CD8-positive, alpha-beta memory T cell (primary cell): ENCODE measurements at regions not wholly inside any gene's neighbourhood (a gene's known extent, or its start where the extent isn't known, plus 50 kb on each side); places are given as distances from the start of the nearest gene placed in this dataset.
"Not testable (repeated sequence)": the region's sequence is repeated elsewhere in the genome, so short reads cannot be mapped to it uniquely, and the experiment has no call there.

ENCODE experiments used
- CTCF ChIA-PET: fragments of 350-600 bp; sonication (Branson Sonifier 250); formaldehyde crosslinking; loops from one replicate; lab custom pipeline; 2021; ENCODE audit warnings: antibody characterized with exemption; lab: Charles Lee
- POLR2A ChIA-PET: fragments of 350-600 bp; sonication (Branson Sonifier 250); formaldehyde crosslinking; loops from one replicate; lab custom pipeline; 2021; ENCODE audit warnings: antibody characterized with exemption; lab: Charles Lee
- DNase-seq, 5 donors: peaks; one replicate each; pipeline versions ENCODE4 v3.0.0 to v3.0.0-alpha.2; 2020 to 2022; ENCODE audit warnings: mixed read lengths in 1 of 5
- H3K27ac ChIP-seq: one replicate; pipeline ENCODE4 v1.7.0; 2013; ENCODE audit warnings: low read depth, mild to moderate bottlenecking, low read length, moderate library complexity
- H3K27me3 ChIP-seq: 2 replicates; pipeline ENCODE4 v1.7.0; 2013; ENCODE audit warnings: low read length, mild to moderate bottlenecking; ENCODE audit not compliant: insufficient read depth, poor library complexity, severe bottlenecking
- H3K36me3 ChIP-seq: 2 replicates; pipeline ENCODE4 v1.7.0; 2013; ENCODE audit warnings: mild to moderate bottlenecking, low read length, moderate library complexity; ENCODE audit not compliant: insufficient read depth
- H3K4me1 ChIP-seq: 2 replicates; pipeline ENCODE4 v1.7.0; 2013; ENCODE audit warnings: mild to moderate bottlenecking, low read length, moderate library complexity; ENCODE audit not compliant: insufficient read depth
- H3K4me3 ChIP-seq: 2 replicates; pipeline ENCODE4 v1.7.0; 2013; ENCODE audit warnings: mild to moderate bottlenecking, low read length
- H3K9me3 ChIP-seq: 2 replicates; pipeline ENCODE4 v1.7.0; 2013; ENCODE audit warnings: mild to moderate bottlenecking, low read length
- H3K27ac Mint-ChIP-seq, 8 donors: one replicate each; pipeline ENCODE4 v1.8.0; 2020 to 2021; ENCODE audit warnings: mixed read lengths in 8 of 8, mild to moderate bottlenecking in 6 of 8, inconsistent platforms in 3 of 8, moderate library complexity in 3 of 8
- H3K27me3 Mint-ChIP-seq, 2 donors: one replicate each; pipeline ENCODE4 v1.8.0; 2020 to 2021; ENCODE audit warnings: mixed read lengths in 2 of 2, mild to moderate bottlenecking in 1 of 2, moderate library complexity in 1 of 2
- H3K36me3 Mint-ChIP-seq, 3 donors: one replicate each; pipeline ENCODE4 v1.8.0; 2020 to 2021; ENCODE audit warnings: mixed read lengths in 3 of 3, inconsistent platforms in 1 of 3, mild to moderate bottlenecking in 1 of 3
- H3K4me1 Mint-ChIP-seq, 3 donors: one replicate each; pipeline ENCODE4 v1.8.0; 2020 to 2021; ENCODE audit warnings: mixed read lengths in 3 of 3, inconsistent platforms in 1 of 3, mild to moderate bottlenecking in 1 of 3
- H3K4me3 Mint-ChIP-seq, 7 donors: one replicate each; pipeline ENCODE4 v1.8.0; 2020 to 2021; ENCODE audit warnings: mixed read lengths in 7 of 7, mild to moderate bottlenecking in 6 of 7, moderate library complexity in 4 of 7, inconsistent platforms in 2 of 7
- H3K9me3 Mint-ChIP-seq, 5 donors: one replicate each; pipeline ENCODE4 v1.8.0; 2020 to 2022; ENCODE audit warnings: mixed read lengths in 5 of 5, mild to moderate bottlenecking in 3 of 5, moderate library complexity in 2 of 5, inconsistent platforms in 1 of 5

DNA sequence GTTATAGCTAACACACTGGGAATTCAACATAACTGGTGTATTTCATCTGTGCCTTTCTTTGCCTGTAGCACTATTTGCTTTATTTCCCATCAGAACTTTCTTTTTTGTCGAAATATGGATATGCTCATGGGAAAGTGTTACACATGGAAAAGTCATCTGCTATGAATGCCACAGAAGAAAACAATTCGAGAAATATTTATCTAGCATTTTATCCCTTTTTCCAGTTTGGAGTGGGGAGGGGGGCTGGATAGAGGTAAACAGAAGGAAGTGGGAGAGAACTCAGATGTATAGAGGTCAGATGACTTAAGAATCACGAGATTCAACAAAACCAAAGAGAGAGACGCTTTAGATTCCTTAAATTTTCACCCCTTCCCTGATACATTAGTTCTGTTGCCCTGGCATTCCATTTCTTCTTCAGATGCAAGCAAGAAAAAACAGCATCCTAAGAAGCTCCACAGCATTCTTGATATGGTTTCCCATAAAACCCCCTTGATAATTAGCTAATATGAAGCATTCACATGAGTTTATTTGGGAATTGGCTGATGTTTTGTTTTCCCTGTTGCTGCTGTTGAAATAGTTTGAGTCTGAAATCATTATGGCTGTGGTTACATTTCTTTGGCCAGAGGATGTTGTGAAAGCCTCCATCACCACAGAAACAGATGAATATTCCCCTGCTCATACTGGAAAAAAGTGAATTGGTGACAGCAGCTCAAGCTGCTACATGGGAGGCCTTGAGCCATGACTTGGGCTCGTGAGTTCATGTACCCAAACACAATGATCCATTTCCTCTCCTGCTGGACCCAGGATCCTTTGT is 335.8 kb upstream of the DAB2 start:
- no peak overlapping the region for H3K4me3 Mint-ChIP-seq
- Histone ChIP-seq H3K4me3 (no peak overlapping the region), H3K27me3 (no peaks in the 10 kb centered on the region), H3K9me3 (no peaks in the 10 kb centered on the region), H3K27ac (no peak overlapping the region), H3K36me3 (no peaks in the 10 kb centered on the region), H3K4me1 (no peaks in the 10 kb centered on the region)
- H3K36me3 Mint-ChIP-seq, result no peaks in the 10 kb centered on the region
- peaks cover 0 to 3% (median 0%) of the 10 kb centered on the region in 5 donors for H3K9me3 Mint-ChIP-seq
- no peak overlapping the region for H3K27ac Mint-ChIP-seq
- ChIA-PET POLR2A (no interaction called here), CTCF (no interaction called here)
- H3K4me1 Mint-ChIP-seq, result no peaks in the 10 kb centered on the region
- DNase-seq, result no peak
- H3K27me3 Mint-ChIP-seq, result peaks cover 4 to 11% of the 10 kb centered on the region in 2 donors

DNA sequence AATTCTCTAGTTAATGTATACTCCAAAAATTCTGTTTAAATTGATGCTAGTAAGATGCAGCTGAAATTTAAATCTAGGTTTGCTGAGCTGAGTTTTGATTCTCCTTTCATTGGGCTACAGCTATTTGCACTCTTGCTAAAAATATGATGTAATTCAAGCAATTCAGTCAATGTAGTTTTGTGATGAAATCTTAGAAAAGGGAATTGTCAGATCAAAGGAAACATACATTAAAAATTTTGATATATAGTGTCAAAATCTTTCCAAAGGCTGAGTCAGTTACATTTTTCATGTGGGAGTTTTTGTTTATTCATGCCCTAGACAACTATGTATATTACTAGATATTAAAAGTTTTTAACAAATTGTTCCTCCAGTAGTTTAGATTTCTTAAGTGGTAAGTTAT is 334.9 kb upstream of the DAB2 start:
- no peak for DNase-seq
- H3K4me1 ChIP-seq, result no peaks in the 10 kb centered on the region
- no peak overlapping the region for H3K27ac ChIP-seq
- H3K27me3 Mint-ChIP-seq, result peaks cover 4 to 7% of the 10 kb centered on the region in 2 donors
- no peaks in the 10 kb centered on the region for H3K4me1 Mint-ChIP-seq
- no peak overlapping the region for H3K4me3 Mint-ChIP-seq
- no peak overlapping the region for H3K4me3 ChIP-seq
- POLR2A ChIA-PET, result no interaction called here
- H3K36me3 ChIP-seq, result no peaks in the 10 kb centered on the region
- CTCF ChIA-PET, result no interaction called here
- H3K27me3 ChIP-seq, result no peaks in the 10 kb centered on the region
- no peaks in the 10 kb centered on the region for H3K9me3 ChIP-seq
- H3K36me3 Mint-ChIP-seq, result no peaks in the 10 kb centered on the region
- no peak overlapping the region for H3K27ac Mint-ChIP-seq
- peaks cover 0 to 3% (median 0%) of the 10 kb centered on the region in 5 donors for H3K9me3 Mint-ChIP-seq

DNA sequence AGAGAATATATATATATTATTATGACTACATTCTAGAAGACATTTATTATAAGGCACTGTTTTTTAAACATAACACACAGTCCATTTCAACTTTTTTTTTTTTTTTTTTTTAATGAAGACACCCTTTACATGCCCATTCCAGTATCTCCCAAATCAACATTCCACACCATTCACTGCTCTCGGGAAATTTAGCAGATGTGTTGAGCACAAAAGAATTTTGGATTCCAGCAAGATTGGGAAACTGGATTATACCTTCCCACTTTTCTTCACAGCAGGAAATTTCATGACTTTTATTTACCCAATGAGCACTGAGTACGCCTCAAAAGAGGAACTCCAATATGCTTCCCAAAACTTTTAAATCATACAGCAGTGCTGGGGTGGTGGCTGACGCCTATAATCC is 333.6 kb upstream of the DAB2 start:
- Mint-ChIP-seq H3K4me1 (no peaks in the 10 kb centered on the region), H3K27me3 (peaks cover 4 to 9% of the 10 kb centered on the region in 2 donors), H3K4me3 (no peak overlapping the region), H3K9me3 (peaks cover 0 to 4% (median 2%) of the 10 kb centered on the region in 5 donors), H3K36me3 (no peaks in the 10 kb centered on the region), H3K27ac (no peak overlapping the region)
- no peaks in the 10 kb centered on the region for H3K36me3 ChIP-seq
- ChIA-PET CTCF (no interaction called here), POLR2A (no interaction called here)
- no peak overlapping the region for H3K27ac ChIP-seq
- no peaks in the 10 kb centered on the region for H3K27me3 ChIP-seq
- H3K9me3 ChIP-seq, result no peaks in the 10 kb centered on the region
- H3K4me1 ChIP-seq, result no peaks in the 10 kb centered on the region
- no peak overlapping the region for H3K4me3 ChIP-seq
- no peak for DNase-seq

DNA sequence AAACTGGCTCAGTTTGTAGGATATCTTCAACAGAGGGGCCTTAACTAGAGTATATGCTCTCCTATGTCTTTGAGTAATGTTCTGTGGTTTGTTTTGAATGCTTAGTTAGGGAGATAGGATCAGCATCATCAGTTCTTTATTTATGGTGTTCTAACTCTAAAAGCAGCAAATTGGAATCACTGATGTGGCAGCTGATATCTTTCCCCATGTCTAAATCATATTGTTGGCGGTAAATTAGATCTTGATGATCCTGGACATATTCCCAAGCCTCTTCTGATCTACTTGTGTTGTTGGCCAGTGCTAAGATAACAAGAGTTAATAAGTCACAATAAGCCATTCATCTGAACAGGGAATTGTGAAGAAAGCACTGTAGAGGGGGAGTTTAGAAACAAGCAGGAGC is 332.4 kb upstream of the DAB2 start:
- Mint-ChIP-seq H3K27ac (no peak overlapping the region), H3K9me3 (peaks cover 0 to 6% (median 2%) of the 10 kb centered on the region in 5 donors), H3K4me3 (no peak overlapping the region), H3K27me3 (peaks cover 4 to 20% of the 10 kb centered on the region in 2 donors), H3K4me1 (no peaks in the 10 kb centered on the region), H3K36me3 (no peaks in the 10 kb centered on the region)
- Histone ChIP-seq H3K36me3 (no peaks in the 10 kb centered on the region), H3K27ac (no peak overlapping the region), H3K27me3 (no peaks in the 10 kb centered on the region), H3K9me3 (no peaks in the 10 kb centered on the region), H3K4me1 (no peaks in the 10 kb centered on the region), H3K4me3 (no peak overlapping the region)
- POLR2A ChIA-PET, result no interaction called here
- CTCF ChIA-PET, result no interaction called here
- DNase-seq, result no peak

DNA sequence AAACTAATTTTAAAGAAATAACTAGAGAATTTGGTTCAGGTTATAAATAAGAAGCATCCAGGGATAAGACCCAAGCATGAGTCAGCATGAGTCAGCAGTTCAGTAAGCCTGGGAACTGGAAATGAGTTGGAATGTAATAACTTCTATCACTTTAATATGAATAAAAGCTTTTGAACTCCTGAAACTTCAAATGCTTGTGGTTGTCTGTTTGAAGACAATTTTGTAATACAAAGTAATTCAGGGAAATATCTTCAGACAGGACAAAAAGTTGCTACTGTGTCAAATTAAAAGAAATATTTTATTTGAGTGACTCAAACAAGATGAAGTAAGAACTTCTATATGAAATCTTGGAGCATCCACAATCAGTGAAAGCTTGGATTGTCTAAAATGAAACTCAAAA is 331.2 kb upstream of the DAB2 start:
- CTCF ChIA-PET, result no interaction called here
- Mint-ChIP-seq H3K27me3 (peaks cover 4 to 21% of the 10 kb centered on the region in 2 donors), H3K4me3 (no peak overlapping the region)

DNA sequence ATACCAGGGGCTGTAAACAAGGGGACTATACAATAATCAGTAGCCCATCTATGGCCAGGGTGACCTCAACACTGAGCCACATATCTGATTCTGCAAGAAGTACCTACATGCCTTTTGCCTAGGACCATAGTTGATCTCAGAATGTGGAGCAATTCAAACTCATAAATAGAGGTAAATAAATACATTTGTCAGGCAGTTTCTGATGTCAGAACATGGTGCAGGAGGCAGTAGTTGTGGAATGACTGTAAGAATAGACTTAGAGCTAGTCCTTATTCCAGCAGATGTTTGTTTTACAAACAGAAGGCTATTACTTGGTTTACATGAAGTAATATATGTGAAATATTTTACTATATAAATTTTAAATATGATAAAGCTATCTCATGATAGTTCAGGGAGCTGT is 330.7 kb upstream of the DAB2 start:
- Histone ChIP-seq H3K27ac (no peak overlapping the region), H3K9me3 (no peaks in the 10 kb centered on the region), H3K27me3 (no peaks in the 10 kb centered on the region), H3K36me3 (no peaks in the 10 kb centered on the region), H3K4me3 (no peak overlapping the region), H3K4me1 (no peaks in the 10 kb centered on the region)
- Mint-ChIP-seq H3K4me3 (no peak overlapping the region), H3K9me3 (peaks cover 0 to 6% (median 2%) of the 10 kb centered on the region in 5 donors), H3K36me3 (no peaks in the 10 kb centered on the region), H3K27me3 (peaks cover 4 to 22% of the 10 kb centered on the region in 2 donors), H3K4me1 (no peaks in the 10 kb centered on the region), H3K27ac (no peak overlapping the region)
- DNase-seq, result no peak
- CTCF ChIA-PET, result no interaction called here
- POLR2A ChIA-PET, result no interaction called here

More for the DNA sequence above, 331.2 kb upstream of the DAB2 start:
- Histone ChIP-seq H3K4me1 (no peaks in the 10 kb centered on the region), H3K27ac (no peak overlapping the region), H3K36me3 (no peaks in the 10 kb centered on the region), H3K4me3 (no peak overlapping the region), H3K27me3 (no peaks in the 10 kb centered on the region), H3K9me3 (no peaks in the 10 kb centered on the region)
- no peak overlapping the region for H3K27ac Mint-ChIP-seq
- peaks cover 0 to 6% (median 2%) of the 10 kb centered on the region in 5 donors for H3K9me3 Mint-ChIP-seq
- no peak for DNase-seq
- POLR2A ChIA-PET, result no interaction called here
- H3K36me3 Mint-ChIP-seq, result no peaks in the 10 kb centered on the region
- no peaks in the 10 kb centered on the region for H3K4me1 Mint-ChIP-seq

DNA sequence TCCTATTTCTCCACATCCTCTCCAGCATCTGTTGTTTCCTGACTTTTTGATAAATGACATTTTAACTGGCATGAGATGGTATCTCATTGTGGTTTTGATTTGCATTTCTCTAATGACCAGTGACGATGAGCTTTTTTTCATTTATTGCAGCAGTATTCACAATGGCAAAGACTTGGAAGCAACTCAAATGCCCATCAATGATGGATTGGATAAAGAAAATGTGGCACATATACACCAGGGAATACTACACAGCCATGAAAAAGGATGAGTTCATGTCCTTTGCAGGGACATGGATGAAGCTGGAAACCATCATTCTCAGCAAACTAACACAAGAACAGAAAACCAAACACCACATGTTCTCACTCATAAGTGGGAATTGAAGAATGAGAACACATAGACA is 329.0 kb upstream of the DAB2 start:
- H3K27ac Mint-ChIP-seq, DNase-seq, H3K36me3 ChIP-seq, H3K4me3 ChIP-seq, H3K4me1 ChIP-seq, H3K27ac ChIP-seq, H3K36me3 Mint-ChIP-seq, CTCF ChIA-PET, H3K4me1 Mint-ChIP-seq, H3K9me3 ChIP-seq, H3K27me3 ChIP-seq, H3K4me3 Mint-ChIP-seq, H3K9me3 Mint-ChIP-seq, POLR2A ChIA-PET: not testable (repeated sequence)
- peaks cover 4 to 25% of the 10 kb centered on the region in 2 donors for H3K27me3 Mint-ChIP-seq

DNA sequence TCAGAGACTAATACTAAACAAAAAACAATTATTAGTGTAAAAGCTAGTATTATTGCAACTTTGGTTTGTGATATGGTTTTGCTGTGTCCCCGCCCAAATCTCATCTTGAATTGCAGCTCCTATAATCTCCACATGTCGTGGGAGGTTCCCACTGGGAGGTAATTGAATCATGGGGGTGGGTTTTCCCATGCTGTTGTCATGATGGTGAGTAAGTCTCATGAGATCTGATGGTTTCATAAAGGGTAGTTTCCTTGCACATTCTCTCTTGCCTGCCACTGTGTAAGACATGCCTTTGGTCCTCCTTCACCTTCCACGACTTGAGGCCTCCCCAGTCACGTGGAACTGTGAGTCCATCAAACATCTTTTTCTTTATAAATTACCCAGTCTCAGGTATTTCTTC is 325.9 kb upstream of the DAB2 start:
- Histone ChIP-seq H3K27ac (no peak overlapping the region), H3K4me3 (no peak overlapping the region), H3K36me3 (no peaks in the 10 kb centered on the region), H3K27me3 (no peaks in the 10 kb centered on the region), H3K9me3 (no peaks in the 10 kb centered on the region), H3K4me1 (no peaks in the 10 kb centered on the region)
- ChIA-PET CTCF (no interaction called here), POLR2A (no interaction called here)
- Mint-ChIP-seq H3K4me1 (no peaks in the 10 kb centered on the region), H3K27me3 (peaks cover 3 to 22% of the 10 kb centered on the region in 2 donors), H3K9me3 (peaks cover 0 to 6% (median 2%) of the 10 kb centered on the region in 5 donors), H3K27ac (no peak overlapping the region), H3K36me3 (no peaks in the 10 kb centered on the region), H3K4me3 (no peak overlapping the region)
- no peak for DNase-seq
